Peyer's patch (tissue), 4 donors: ENCODE measurements at regions not wholly inside any gene's neighbourhood (a gene's known extent, or its start where the extent isn't known, plus 50 kb on each side); places are given as distances from the start of the nearest gene placed in this dataset.

Experiments
- DNase-seq, 3 donors: peaks; one replicate each; pipeline ENCODE4 v3.0.0-alpha.2; 2017 to 2019
- H3K27ac ChIP-seq, 4 donors: fragments of 200-600 bp; sonication (generic); one replicate each; pipeline ENCODE4 v1.5.1; 2016 to 2019
- H3K27me3 ChIP-seq, 2 donors: fragments of 200-600 bp; sonication (generic); one replicate each; pipeline ENCODE4 v1.5.1; 2019
- H3K36me3 ChIP-seq, 3 donors: fragments of 200-600 bp; sonication (generic); one replicate each; pipeline ENCODE4 v1.5.1; 2016 to 2019
- H3K4me1 ChIP-seq, 4 donors: fragments of 200-600 bp; sonication (generic); one replicate each; pipeline ENCODE4 v1.5.1; 2016 to 2019
- H3K4me3 ChIP-seq, 4 donors: fragments of 200-600 bp; sonication (generic); 1 replicate in 3 of 4; 2 replicates in 1 of 4; pipeline ENCODE4 v1.5.1; 2016 to 2019; ENCODE audit warnings: mild to moderate bottlenecking in 1 of 4
- H3K9me3 ChIP-seq, 4 donors: fragments of 200-600 bp; sonication (generic); one replicate each; pipeline ENCODE4 v1.5.1; 2016 to 2019; ENCODE audit warnings: mild to moderate bottlenecking in 1 of 4
- CTCF ChIP-seq, 6 experiments: fragments of 450-650 bp in 4 of 6; fragments of 200-600 bp in 2 of 6; sonication (generic) in 1 of 6; IDR thresholded peaks; one replicate each; pipeline ENCODE4 v1.5.1; 2017 to 2019; ENCODE audit warnings: antibody characterized with exemption in 6 of 6, mild to moderate bottlenecking in 3 of 6, moderate library complexity in 1 of 6
- POLR2A ChIP-seq, 2 donors: fragments of 450-650 bp; IDR thresholded peaks; one replicate each; pipeline ENCODE4 v1.5.1; 2017; ENCODE audit warnings: antibody characterized with exemption in 2 of 2, mild to moderate bottlenecking in 2 of 2, moderate library complexity in 2 of 2

GRCh38 chr2:2517399-2517798 lies 186.3 kb upstream of the MYT1L start:
- Histone ChIP-seq H3K4me1 (no peaks in the 10 kb centered on the region), H3K27ac (no peak overlapping the region)
- TF ChIP-seq CTCF (IDR thresholded peaks at IDR 0.05), result no peak
- TF ChIP-seq POLR2A (IDR thresholded peaks at IDR 0.05), result no peak

GRCh38 chr2:2516386-2516785 lies 185.3 kb upstream of the MYT1L start:
- no peak for TF ChIP-seq POLR2A (IDR thresholded peaks at IDR 0.05)
- no peak for TF ChIP-seq CTCF (IDR thresholded peaks at IDR 0.05)
- Histone ChIP-seq H3K27ac (no peak overlapping the region), H3K4me1 (no peaks in the 10 kb centered on the region), H3K36me3 (no peaks in the 10 kb centered on the region), H3K9me3 (no peaks in the 10 kb centered on the region), H3K4me3 (no peak overlapping the region), H3K27me3 (no peaks in the 10 kb centered on the region)
- no peak for DNase-seq

More at GRCh38 chr2:2517399-2517798, 186.3 kb upstream of the MYT1L start:
- Histone ChIP-seq H3K27me3 (no peaks in the 10 kb centered on the region), H3K4me3 (no peak overlapping the region), H3K36me3 (no peaks in the 10 kb centered on the region), H3K9me3 (no peaks in the 10 kb centered on the region)
- no peak for DNase-seq

DNA sequence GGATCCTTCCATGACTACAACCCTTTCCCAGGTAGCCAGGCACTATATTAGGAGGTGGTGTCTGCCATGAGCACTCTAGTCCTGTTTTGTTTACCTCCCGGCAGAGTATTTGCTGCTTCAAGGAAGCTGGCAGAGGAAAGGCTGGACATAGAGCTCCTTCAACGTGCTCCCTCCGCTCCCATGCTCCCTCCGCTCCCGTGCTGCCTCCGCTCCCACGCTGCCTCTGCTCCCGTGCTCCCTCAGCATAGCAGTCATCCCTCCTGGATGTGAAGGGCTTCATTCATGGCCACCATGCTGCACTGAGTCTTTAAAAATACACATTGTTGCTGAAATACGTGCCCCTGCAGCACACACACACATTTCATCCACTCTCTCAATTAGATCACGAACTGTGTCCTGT lies 181.9 kb upstream of the MYT1L start:
- TF ChIP-seq CTCF (IDR thresholded peaks at IDR 0.05), result no peak
- no peak for TF ChIP-seq POLR2A (IDR thresholded peaks at IDR 0.05)
- Histone ChIP-seq H3K4me1 (no peaks in the 10 kb centered on the region), H3K27ac (no peak overlapping the region), H3K36me3 (no peaks in the 10 kb centered on the region), H3K9me3 (no peaks in the 10 kb centered on the region), H3K4me3 (no peak overlapping the region), H3K27me3 (no peaks in the 10 kb centered on the region)
- DNase-seq, result no peak

GRCh38 chr2:2507417-2507997 lies 176.4 kb upstream of the MYT1L start:
- DNase-seq, result no peak
- H3K4me3 ChIP-seq, result no peak overlapping the region
- H3K9me3 ChIP-seq, result no peaks in the 10 kb centered on the region
- no peaks in the 10 kb centered on the region for H3K4me1 ChIP-seq
- TF ChIP-seq CTCF (IDR thresholded peaks at IDR 0.05) (no peak), POLR2A (IDR thresholded peaks at IDR 0.05) (no peak)
- no peak overlapping the region for H3K27ac ChIP-seq
- no peaks in the 10 kb centered on the region for H3K36me3 ChIP-seq
- no peaks in the 10 kb centered on the region for H3K27me3 ChIP-seq

- H3K4me1 ChIP-seq, result no peaks in the 10 kb centered on the region
- no peak overlapping the region for H3K4me3 ChIP-seq
- H3K36me3 ChIP-seq, result no peaks in the 10 kb centered on the region
- no peak overlapping the region for H3K27ac ChIP-seq
- TF ChIP-seq CTCF (IDR thresholded peaks at IDR 0.05) (no peak), POLR2A (IDR thresholded peaks at IDR 0.05) (no peak)
- DNase-seq, result no peak
- H3K27me3 ChIP-seq, result no peaks in the 10 kb centered on the region
- H3K9me3 ChIP-seq, result no peaks in the 10 kb centered on the region
Measured at GRCh38 chr2:2506536-2506935, 175.5 kb upstream of the MYT1L start.

DNA sequence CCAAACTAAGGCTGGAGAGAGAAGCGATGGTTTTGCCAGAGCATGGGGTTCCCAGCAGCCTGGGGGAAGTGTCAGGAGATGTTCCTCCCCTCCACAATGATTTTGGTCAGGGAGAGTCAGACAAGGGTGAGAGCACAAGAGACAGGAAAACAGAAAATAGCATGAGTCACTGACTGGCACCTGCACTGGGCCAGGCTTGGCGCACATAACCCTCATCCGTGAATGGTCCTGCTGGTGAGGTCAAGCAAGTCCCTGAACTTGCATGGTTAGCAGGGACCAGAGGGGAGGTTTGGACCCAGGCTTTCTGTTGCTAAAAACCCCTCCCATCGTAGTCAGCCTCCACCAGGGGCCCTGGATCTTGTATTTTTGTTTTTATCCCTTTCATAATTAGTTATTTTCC lies 174.5 kb upstream of the MYT1L start:
- TF ChIP-seq POLR2A (IDR thresholded peaks at IDR 0.05) (no peak), CTCF (IDR thresholded peaks at IDR 0.05) (no peak)
- Histone ChIP-seq H3K27me3 (no peaks in the 10 kb centered on the region), H3K4me3 (no peak overlapping the region), H3K9me3 (no peaks in the 10 kb centered on the region), H3K4me1 (no peaks in the 10 kb centered on the region), H3K27ac (no peak overlapping the region), H3K36me3 (no peaks in the 10 kb centered on the region)
- no peak for DNase-seq
